ENCODE measurements at regions not wholly inside any gene's neighbourhood (a gene's known extent, or its start where the extent isn't known, plus 50 kb on each side); places are given as distances from the start of the nearest gene placed in this dataset.

DNA sequence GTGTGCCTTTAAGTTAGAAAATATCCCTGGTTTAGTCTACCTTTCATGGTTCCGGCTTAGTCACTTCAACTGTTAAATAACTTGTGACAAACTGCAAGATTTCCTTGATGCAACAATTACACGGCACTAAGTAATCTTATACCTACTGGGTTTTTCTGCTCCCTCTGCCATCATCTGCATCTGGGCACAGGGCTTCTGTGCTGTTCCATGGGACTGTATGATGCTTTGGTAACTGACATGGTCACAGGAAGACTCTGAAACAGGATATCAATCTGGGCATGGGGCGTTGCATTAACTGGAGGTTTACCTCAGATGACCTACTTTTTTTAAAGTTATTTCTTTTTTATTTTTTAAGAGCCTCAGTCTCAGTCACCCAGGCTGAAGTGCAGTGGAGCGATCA lies 365.4 kb downstream of the SS18 start:
- Histone ChIP-seq H3K9me3 (ENCODE audit: low read length) (no peaks in the 10 kb centered on the region), H4K20me1 (ENCODE audit: insufficient read depth, low read depth, low read length) (no peaks in the 10 kb centered on the region), H3K79me2 (ENCODE audit: low read length) (no peaks in the 10 kb centered on the region), H3K27ac (ENCODE audit: low read length) (no peak overlapping the region), H3K9ac (ENCODE audit: low read length) (no peak overlapping the region), H3K4me2 (ENCODE audit: low read depth, low read length, poor library complexity, severe bottlenecking) (no peak overlapping the region), H3K27me3 (ENCODE audit: low read length) (no peaks in the 10 kb centered on the region), H3K36me3 (ENCODE audit: insufficient read depth, low read length) (no peaks in the 10 kb centered on the region), H3K9me2 (replicated peaks; ENCODE audit: insufficient read depth, low read length) (no peaks in the 10 kb centered on the region; the same call in 1 of the 2 replicates), H2AFZ (ENCODE audit: low read length) (no peak overlapping the region), H3K4me3 (ENCODE audit: low read length) (no peak overlapping the region), H3K4me1 (ENCODE audit: low read length) (no peaks in the 10 kb centered on the region)
- DNase-seq: peak; percentile 32

DNA sequence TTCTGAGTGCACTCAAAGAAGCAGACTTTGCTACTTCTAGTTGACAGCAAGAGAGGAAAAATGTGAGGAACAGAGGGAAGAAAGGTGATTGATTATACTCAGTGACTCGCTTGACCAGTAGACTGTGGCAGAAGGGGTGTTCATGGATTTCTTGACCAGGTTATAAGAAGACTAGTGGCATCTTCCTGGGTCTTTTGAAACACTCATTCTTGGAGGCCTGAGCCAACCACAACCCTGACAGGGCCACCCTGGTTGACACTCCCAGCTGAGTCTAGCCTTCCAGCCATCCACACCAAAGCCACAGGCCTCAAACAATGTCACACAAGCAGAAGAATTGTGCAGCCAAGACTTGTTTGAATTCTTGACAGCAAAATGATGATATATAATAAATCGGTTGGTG lies 366.3 kb downstream of the SS18 start:
- no peaks in the 10 kb centered on the region for H3K36me3 ChIP-seq (ENCODE audit: insufficient read depth, low read length)
- H3K4me1 ChIP-seq (ENCODE audit: low read length): no peaks in the 10 kb centered on the region
- no peaks in the 10 kb centered on the region for H4K20me1 ChIP-seq (ENCODE audit: insufficient read depth, low read depth, low read length)
- H3K27ac ChIP-seq (ENCODE audit: low read length): no peak overlapping the region
- no peaks in the 10 kb centered on the region for H3K79me2 ChIP-seq (ENCODE audit: low read length)
- no peaks in the 10 kb centered on the region for H3K9me2 ChIP-seq (replicated peaks; ENCODE audit: insufficient read depth, low read length)
- H3K9me3 ChIP-seq (ENCODE audit: low read length): no peaks in the 10 kb centered on the region
- H3K4me3 ChIP-seq (ENCODE audit: low read length): no peak overlapping the region
- no peaks in the 10 kb centered on the region for H3K27me3 ChIP-seq (ENCODE audit: low read length)
- H3K9ac ChIP-seq (ENCODE audit: low read length): no peak overlapping the region
- DNase-seq: no peak
- no peak overlapping the region for H3K4me2 ChIP-seq (ENCODE audit: low read depth, low read length, poor library complexity, severe bottlenecking)
- H2AFZ ChIP-seq (ENCODE audit: low read length): no peak overlapping the region

DNA sequence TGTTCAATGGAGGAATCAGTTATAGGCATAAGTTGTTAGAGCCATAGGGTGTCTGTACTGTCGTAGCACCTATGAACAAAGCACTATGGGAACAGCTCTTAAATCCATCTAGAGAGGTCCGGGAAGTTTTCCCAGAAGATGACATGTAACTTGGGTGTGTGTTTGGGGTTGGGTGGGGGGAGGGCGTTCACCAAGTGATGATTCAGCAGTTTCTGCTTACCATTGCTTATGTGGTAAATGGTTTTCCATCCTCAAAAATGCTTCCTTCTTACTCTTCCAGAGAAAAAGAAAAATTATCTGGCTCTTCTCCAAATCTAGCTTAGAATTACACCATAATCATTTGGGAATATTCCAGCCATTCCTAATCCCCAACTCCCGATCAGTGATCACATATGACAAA lies 361.1 kb upstream of the ZNF521 start:
- Histone ChIP-seq H3K9ac (ENCODE audit: low read length) (no peak overlapping the region), H3K4me1 (ENCODE audit: low read length) (no peaks in the 10 kb centered on the region), H3K27me3 (ENCODE audit: low read length) (no peaks in the 10 kb centered on the region), H4K20me1 (ENCODE audit: insufficient read depth, low read depth, low read length) (no peaks in the 10 kb centered on the region), H3K4me2 (ENCODE audit: low read depth, low read length, poor library complexity, severe bottlenecking) (no peak overlapping the region), H3K79me2 (ENCODE audit: low read length) (no peaks in the 10 kb centered on the region), H2AFZ (ENCODE audit: low read length) (no peak overlapping the region), H3K36me3 (ENCODE audit: insufficient read depth, low read length) (no peaks in the 10 kb centered on the region), H3K4me3 (ENCODE audit: low read length) (no peak overlapping the region), H3K9me3 (ENCODE audit: low read length) (no peaks in the 10 kb centered on the region), H3K9me2 (replicated peaks; ENCODE audit: insufficient read depth, low read length) (no peaks in the 10 kb centered on the region), H3K27ac (ENCODE audit: low read length) (no peak overlapping the region)
- DNase-seq: no peak

DNA sequence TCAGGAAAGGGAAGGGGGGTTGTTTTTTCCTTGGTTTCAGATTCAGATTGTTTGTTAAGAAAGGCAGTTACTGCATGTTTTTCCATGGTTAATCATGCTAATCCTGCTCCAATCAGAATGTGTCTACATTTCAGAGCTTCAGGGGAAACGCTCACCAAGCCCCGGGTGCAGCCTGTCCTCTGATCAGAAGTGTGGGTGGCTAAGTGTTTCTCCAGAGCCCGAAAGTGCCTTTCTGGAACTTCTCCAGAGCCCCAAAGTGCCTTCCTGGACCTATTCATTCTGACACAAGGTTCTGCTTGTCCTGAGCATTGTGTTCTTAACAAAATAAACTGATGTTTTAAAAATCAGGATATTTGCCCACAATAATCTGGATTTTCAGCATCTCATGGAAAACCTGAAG lies 359.0 kb upstream of the ZNF521 start:
- no peak overlapping the region for H3K4me3 ChIP-seq (ENCODE audit: low read length)
- H3K9ac ChIP-seq (ENCODE audit: low read length): no peak overlapping the region
- no peaks in the 10 kb centered on the region for H3K27me3 ChIP-seq (ENCODE audit: low read length)
- no peaks in the 10 kb centered on the region for H3K9me2 ChIP-seq (replicated peaks; ENCODE audit: insufficient read depth, low read length)
- H3K79me2 ChIP-seq (ENCODE audit: low read length): no peaks in the 10 kb centered on the region
- H4K20me1 ChIP-seq (ENCODE audit: insufficient read depth, low read depth, low read length): no peaks in the 10 kb centered on the region
- no peaks in the 10 kb centered on the region for H3K9me3 ChIP-seq (ENCODE audit: low read length)
- H3K4me1 ChIP-seq (ENCODE audit: low read length): no peaks in the 10 kb centered on the region
- H3K36me3 ChIP-seq (ENCODE audit: insufficient read depth, low read length): no peaks in the 10 kb centered on the region
- H3K4me2 ChIP-seq (ENCODE audit: low read depth, low read length, poor library complexity, severe bottlenecking): no peak overlapping the region
- DNase-seq: no peak
- no peak overlapping the region for H2AFZ ChIP-seq (ENCODE audit: low read length)
- no peak overlapping the region for H3K27ac ChIP-seq (ENCODE audit: low read length)

DNA sequence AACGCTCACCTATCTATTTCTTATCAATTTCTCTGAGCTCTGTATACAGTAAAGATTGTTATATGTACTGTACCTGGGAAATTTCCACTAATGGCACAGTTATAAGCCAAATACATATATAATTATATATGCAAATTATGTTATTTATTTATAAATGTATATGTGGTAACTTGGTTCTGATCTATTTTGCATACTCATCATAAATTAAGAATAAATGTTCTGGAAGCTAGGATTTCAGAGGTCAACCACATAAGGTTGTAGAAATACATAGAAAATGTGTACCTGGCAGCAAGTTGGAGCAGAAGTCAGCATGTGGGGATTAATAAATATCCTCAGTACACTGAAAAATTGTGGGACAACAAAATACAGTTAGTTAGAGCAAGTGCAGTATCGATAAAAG lies 353.7 kb upstream of the ZNF521 start:
- Histone ChIP-seq H3K4me2 (ENCODE audit: low read depth, low read length, poor library complexity, severe bottlenecking) (no peak overlapping the region), H3K27me3 (ENCODE audit: low read length) (no peaks in the 10 kb centered on the region), H3K36me3 (ENCODE audit: insufficient read depth, low read length) (no peaks in the 10 kb centered on the region), H4K20me1 (ENCODE audit: insufficient read depth, low read depth, low read length) (no peaks in the 10 kb centered on the region), H3K9me2 (replicated peaks; ENCODE audit: insufficient read depth, low read length) (no peaks in the 10 kb centered on the region), H3K4me3 (ENCODE audit: low read length) (no peak overlapping the region), H3K9ac (ENCODE audit: low read length) (no peak overlapping the region), H3K79me2 (ENCODE audit: low read length) (no peaks in the 10 kb centered on the region), H2AFZ (ENCODE audit: low read length) (no peak overlapping the region), H3K4me1 (ENCODE audit: low read length) (no peaks in the 10 kb centered on the region), H3K27ac (ENCODE audit: low read length) (no peak overlapping the region), H3K9me3 (ENCODE audit: low read length) (no peaks in the 10 kb centered on the region)
- DNase-seq: no peak

DNA sequence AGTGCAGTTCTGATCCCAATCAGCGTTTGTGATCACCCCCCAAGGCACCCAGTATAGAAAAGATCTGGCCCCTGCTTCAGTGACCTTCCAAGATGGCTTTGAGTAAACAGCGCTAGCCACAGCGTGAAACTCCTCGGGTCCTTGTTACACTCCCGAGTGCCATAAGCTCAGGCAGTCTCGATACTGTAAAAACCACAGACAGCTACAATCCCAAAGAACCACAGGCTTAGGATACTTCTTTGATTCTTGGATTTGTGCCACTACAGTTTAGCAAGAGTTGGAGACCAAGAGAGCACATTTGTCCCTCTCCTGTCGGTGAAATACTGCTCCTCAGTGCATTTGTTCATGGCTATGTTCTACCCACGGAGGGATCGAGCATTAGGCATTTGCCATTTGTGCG lies 352.5 kb upstream of the ZNF521 start:
- no peaks in the 10 kb centered on the region for H3K36me3 ChIP-seq (ENCODE audit: insufficient read depth, low read length)
- DNase-seq: peak; percentile 10

DNA sequence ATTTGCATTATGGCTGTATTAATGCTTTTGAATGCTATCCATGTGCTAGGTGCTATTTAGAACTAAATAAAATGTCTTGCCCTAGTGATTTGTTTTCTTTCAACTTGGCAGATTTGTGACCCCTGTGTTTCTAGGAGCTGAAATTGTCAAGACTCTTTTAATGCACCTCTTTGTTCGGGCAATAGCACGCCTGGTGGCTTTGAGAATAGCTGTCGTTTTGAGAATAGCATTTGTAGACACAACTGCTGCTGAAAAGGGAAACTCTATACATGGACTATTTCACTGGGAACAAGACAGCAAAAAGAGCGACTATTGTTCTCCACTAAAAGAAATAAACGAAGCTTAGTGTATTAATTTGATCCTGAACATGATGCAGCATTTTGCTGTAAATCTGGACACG lies 352.1 kb upstream of the ZNF521 start:
- H3K27ac ChIP-seq (ENCODE audit: low read length): no peak overlapping the region
- no peaks in the 10 kb centered on the region for H4K20me1 ChIP-seq (ENCODE audit: insufficient read depth, low read depth, low read length)
- H3K4me1 ChIP-seq (ENCODE audit: low read length): no peaks in the 10 kb centered on the region
- H3K9ac ChIP-seq (ENCODE audit: low read length): no peak overlapping the region
- no peak overlapping the region for H3K4me2 ChIP-seq (ENCODE audit: low read depth, low read length, poor library complexity, severe bottlenecking)
- no peaks in the 10 kb centered on the region for H3K27me3 ChIP-seq (ENCODE audit: low read length)
- H3K9me2 ChIP-seq (replicated peaks; ENCODE audit: insufficient read depth, low read length): no peaks in the 10 kb centered on the region
- H2AFZ ChIP-seq (ENCODE audit: low read length): no peak overlapping the region
- no peak overlapping the region for H3K4me3 ChIP-seq (ENCODE audit: low read length)
- no peaks in the 10 kb centered on the region for H3K36me3 ChIP-seq (ENCODE audit: insufficient read depth, low read length)
- DNase-seq: peak; percentile 6
- no peaks in the 10 kb centered on the region for H3K9me3 ChIP-seq (ENCODE audit: low read length)
- no peaks in the 10 kb centered on the region for H3K79me2 ChIP-seq (ENCODE audit: low read length)

More for the DNA sequence above, 352.5 kb upstream of the ZNF521 start:
- H3K27ac ChIP-seq (ENCODE audit: low read length): no peak overlapping the region
- H3K9me2 ChIP-seq (replicated peaks; ENCODE audit: insufficient read depth, low read length): no peaks in the 10 kb centered on the region
- no peaks in the 10 kb centered on the region for H3K27me3 ChIP-seq (ENCODE audit: low read length)
- no peak overlapping the region for H3K4me2 ChIP-seq (ENCODE audit: low read depth, low read length, poor library complexity, severe bottlenecking)
- no peaks in the 10 kb centered on the region for H4K20me1 ChIP-seq (ENCODE audit: insufficient read depth, low read depth, low read length)
- no peaks in the 10 kb centered on the region for H3K9me3 ChIP-seq (ENCODE audit: low read length)
- no peaks in the 10 kb centered on the region for H3K79me2 ChIP-seq (ENCODE audit: low read length)
- H3K4me3 ChIP-seq (ENCODE audit: low read length): no peak overlapping the region
- H3K9ac ChIP-seq (ENCODE audit: low read length): no peak overlapping the region
- H3K4me1 ChIP-seq (ENCODE audit: low read length): no peaks in the 10 kb centered on the region
- no peak overlapping the region for H2AFZ ChIP-seq (ENCODE audit: low read length)

DNA sequence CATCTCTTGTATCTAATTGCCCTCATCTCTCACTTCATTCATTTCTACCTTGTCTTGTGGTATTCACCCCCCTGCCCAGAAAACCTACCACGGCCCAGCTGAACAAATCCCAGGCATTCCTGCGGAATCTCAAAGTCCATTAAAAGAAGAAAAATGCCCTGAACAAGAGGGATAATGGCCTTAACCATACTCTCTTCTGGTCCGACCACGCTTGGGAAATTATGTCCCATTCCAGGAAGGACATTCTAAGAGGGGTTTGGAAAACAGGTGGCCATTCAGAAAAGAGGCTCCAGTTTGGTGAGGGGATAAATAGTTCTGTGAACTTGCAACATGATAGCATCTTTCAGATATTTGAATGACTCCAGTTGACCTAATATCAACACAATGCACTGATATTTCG lies 349.9 kb upstream of the ZNF521 start:
- peak; percentile 22 for DNase-seq
- Histone ChIP-seq H3K4me2 (ENCODE audit: low read depth, low read length, poor library complexity, severe bottlenecking) (no peak overlapping the region), H3K27ac (ENCODE audit: low read length) (no peak overlapping the region), H3K9me2 (replicated peaks; ENCODE audit: insufficient read depth, low read length) (no peaks in the 10 kb centered on the region), H2AFZ (ENCODE audit: low read length) (no peak overlapping the region), H3K79me2 (ENCODE audit: low read length) (no peaks in the 10 kb centered on the region), H3K9ac (ENCODE audit: low read length) (no peak overlapping the region), H3K36me3 (ENCODE audit: insufficient read depth, low read length) (no peaks in the 10 kb centered on the region), H3K4me1 (ENCODE audit: low read length) (no peaks in the 10 kb centered on the region), H3K27me3 (ENCODE audit: low read length) (no peaks in the 10 kb centered on the region), H3K9me3 (ENCODE audit: low read length) (no peaks in the 10 kb centered on the region), H4K20me1 (ENCODE audit: insufficient read depth, low read depth, low read length) (no peaks in the 10 kb centered on the region), H3K4me3 (ENCODE audit: low read length) (no peak overlapping the region)

DNA sequence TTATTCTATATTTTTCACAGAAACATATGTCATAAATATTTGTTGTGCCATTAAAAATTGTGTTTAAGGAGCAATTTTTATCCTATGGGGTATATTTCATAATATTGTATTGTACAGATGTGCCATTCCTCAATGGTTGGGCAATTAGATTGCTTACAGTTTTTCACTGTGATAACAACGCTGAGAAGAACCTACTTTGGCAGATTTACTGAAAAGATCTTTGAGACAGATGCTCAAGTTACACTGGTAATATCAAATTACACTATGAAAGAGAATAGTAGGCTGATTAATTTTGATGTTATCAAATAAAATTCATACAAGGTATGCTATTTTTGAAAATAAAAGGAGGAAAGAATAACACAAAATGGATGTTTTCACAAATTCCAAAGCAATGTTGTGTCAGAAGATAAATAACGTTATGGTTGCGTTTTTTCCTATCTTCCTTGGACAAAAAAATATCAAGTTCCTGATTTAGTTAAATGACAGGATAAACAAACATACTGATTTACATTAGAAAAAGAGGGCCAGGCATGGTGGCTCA lies 335.1 kb upstream of the ZNF521 start:
- Histone ChIP-seq H3K4me1 (ENCODE audit: low read length) (no peaks in the 10 kb centered on the region), H4K20me1 (ENCODE audit: insufficient read depth, low read depth, low read length) (no peaks in the 10 kb centered on the region), H3K9me3 (ENCODE audit: low read length) (no peaks in the 10 kb centered on the region), H3K4me3 (ENCODE audit: low read length) (no peak overlapping the region), H3K36me3 (ENCODE audit: insufficient read depth, low read length) (no peaks in the 10 kb centered on the region), H3K9me2 (replicated peaks; ENCODE audit: insufficient read depth, low read length) (no peaks in the 10 kb centered on the region), H3K27me3 (ENCODE audit: low read length) (no peaks in the 10 kb centered on the region), H3K27ac (ENCODE audit: low read length) (no peak overlapping the region), H3K9ac (ENCODE audit: low read length) (no peak overlapping the region), H3K4me2 (ENCODE audit: low read depth, low read length, poor library complexity, severe bottlenecking) (no peak overlapping the region), H3K79me2 (ENCODE audit: low read length) (no peaks in the 10 kb centered on the region), H2AFZ (ENCODE audit: low read length) (no peak overlapping the region)
- DNase-seq: no peak

Measured in Karpas-422 (cell line).